HEK293 (cell line): ENCODE measurements at regions not wholly inside any gene's neighbourhood (a gene's known extent, or its start where the extent isn't known, plus 50 kb on each side); places are given as distances from the start of the nearest gene placed in this dataset.

Source experiments
- CTCF ChIA-PET: fragments of 350-600 bp; formaldehyde crosslinking; extraction: SDS; loops from one replicate; lab custom pipeline; 2021; ENCODE audit warnings: antibody characterized with exemption; lab: Yijun Ruan, JAX
- POLR2A ChIA-PET: fragments of 300-600 bp; formaldehyde crosslinking; extraction: SDS; loops from one replicate; lab custom pipeline; 2020; ENCODE audit warnings: antibody characterized with exemption, inconsistent platforms; lab: Yijun Ruan, JAX
- H3K27ac ChIP-seq: fragments of 200-500 bp; sonication (Bioruptor generic); 2 replicates; pipeline ENCODE4 v1.5.1; 2014; ENCODE audit warnings: low read depth, low read length, control low read depth, inconsistent platforms; ENCODE audit errors: extremely low read depth
- H3K36me3 ChIP-seq, 2 experiments: fragments of 200-500 bp in 1 of 2; sonication (Bioruptor generic) in 1 of 2; 1 replicate in 1 of 2; 2 replicates in 1 of 2; pipeline ENCODE4 v1.5.1; 2014 to 2017; ENCODE audit warnings: inconsistent platforms in 2 of 2, low read length in 2 of 2; ENCODE audit not compliant: control insufficient read depth in 2 of 2, insufficient read depth in 1 of 2
- H3K4me1 ChIP-seq: fragments of 200-500 bp; sonication (Bioruptor generic); 2 replicates; pipeline ENCODE4 v1.5.1; 2014; ENCODE audit warnings: mild to moderate bottlenecking, low read length, inconsistent platforms; ENCODE audit not compliant: control insufficient read depth, insufficient read depth
- H3K4me3 ChIP-seq: 2 replicates; pipeline ENCODE4 v1.5.1; 2011; ENCODE audit warnings: low read depth, mild to moderate bottlenecking, control low read depth, low read length, moderate library complexity
- H3K9me3 ChIP-seq: fragments of 200-500 bp; sonication (Bioruptor generic); 2 replicates; pipeline ENCODE4 v1.5.1; 2014; ENCODE audit warnings: low read depth, low read length, inconsistent platforms; ENCODE audit not compliant: control insufficient read depth, insufficient read depth
- BCL11B ChIP-seq: fragments of 450-650 bp; formaldehyde crosslinking; IDR thresholded peaks from 2 replicates; pipeline ENCODE4 v1.5.1; 2016; ENCODE audit warnings: low read depth, missing biosample characterization, missing genetic modification characterization
- EGR2 ChIP-seq: fragments of 450-650 bp; formaldehyde crosslinking; IDR thresholded peaks from 2 replicates; pipeline ENCODE4 v1.5.1; 2016; ENCODE audit warnings: low read depth, missing biosample characterization, missing genetic modification characterization
- FEZF1 ChIP-seq: fragments of 450-650 bp; formaldehyde crosslinking; IDR thresholded peaks from 2 replicates; pipeline ENCODE4 v1.5.1; 2016; ENCODE audit warnings: missing biosample characterization, missing genetic modification characterization
- GLI2 ChIP-seq: fragments of 450-650 bp; formaldehyde crosslinking; IDR thresholded peaks from 2 replicates; pipeline ENCODE4; 2017; ENCODE audit warnings: missing biosample characterization, missing genetic modification characterization, low read depth, borderline replicate concordance
- INSM2 ChIP-seq: fragments of 450-650 bp; formaldehyde crosslinking; IDR thresholded peaks from 2 replicates; pipeline ENCODE4 v1.5.1; 2016; ENCODE audit warnings: missing biosample characterization, missing genetic modification characterization
- SP3 ChIP-seq: fragments of 450-650 bp; formaldehyde crosslinking; IDR thresholded peaks from 2 replicates; pipeline ENCODE4 v1.5.1; 2016; ENCODE audit warnings: missing biosample characterization, missing genetic modification characterization
- ZBTB21 ChIP-seq: fragments of 450-650 bp; formaldehyde crosslinking; IDR thresholded peaks from 2 replicates; pipeline ENCODE4 v1.5.1; 2017; ENCODE audit warnings: missing biosample characterization, missing genetic modification characterization
- ZEB2 ChIP-seq: fragments of 450-650 bp; formaldehyde crosslinking; IDR thresholded peaks from 2 replicates; pipeline ENCODE4 v1.5.1; 2016; ENCODE audit warnings: missing biosample characterization, missing genetic modification characterization
- ZFHX2 ChIP-seq: fragments of 450-650 bp; formaldehyde crosslinking; conservative IDR thresholded peaks from 2 replicates; pipeline ENCODE4 v1.5.1; 2016; ENCODE audit warnings: missing biosample characterization, missing genetic modification characterization
- ZIC2 ChIP-seq: fragments of 450-650 bp; formaldehyde crosslinking; IDR thresholded peaks from 2 replicates; pipeline ENCODE4 v1.5.1; 2016; ENCODE audit warnings: missing biosample characterization, missing genetic modification characterization
- ZNF10 ChIP-seq: fragments of 450-650 bp; formaldehyde crosslinking; IDR thresholded peaks from 2 replicates; pipeline ENCODE4 v1.5.1; 2017; ENCODE audit warnings: missing biosample characterization, missing genetic modification characterization
- ZNF23 ChIP-seq: fragments of 450-650 bp; formaldehyde crosslinking; IDR thresholded peaks from 2 replicates; pipeline ENCODE4 v1.5.1; 2016; ENCODE audit warnings: missing biosample characterization, missing genetic modification characterization, borderline replicate concordance
- ZNF302 ChIP-seq: fragments of 450-650 bp; formaldehyde crosslinking; IDR thresholded peaks from 2 replicates; pipeline ENCODE4 v1.5.1; 2016; ENCODE audit warnings: missing biosample characterization, missing genetic modification characterization, low read depth
- ZNF416 ChIP-seq: fragments of 450-650 bp; formaldehyde crosslinking; IDR thresholded peaks from 2 replicates; pipeline ENCODE4 v1.5.1; 2016; ENCODE audit warnings: missing biosample characterization, missing genetic modification characterization
- ZNF433 ChIP-seq: fragments of 450-650 bp; formaldehyde crosslinking; IDR thresholded peaks from 2 replicates; pipeline ENCODE4 v1.5.1; 2016; ENCODE audit warnings: missing biosample characterization, missing genetic modification characterization, low read depth
- ZNF473 ChIP-seq: fragments of 450-650 bp; formaldehyde crosslinking; IDR thresholded peaks from 2 replicates; pipeline ENCODE4 v1.5.1; 2017; ENCODE audit warnings: missing biosample characterization, missing genetic modification characterization
- ZNF548 ChIP-seq: fragments of 450-650 bp; formaldehyde crosslinking; IDR thresholded peaks from 2 replicates; pipeline ENCODE4 v1.5.1; 2016; ENCODE audit warnings: missing biosample characterization, missing genetic modification characterization
- ZNF610 ChIP-seq: fragments of 450-650 bp; formaldehyde crosslinking; IDR thresholded peaks from 2 replicates; pipeline ENCODE4 v1.5.1; 2016; ENCODE audit warnings: missing biosample characterization, missing genetic modification characterization, borderline replicate concordance
- ZNF624 ChIP-seq: fragments of 450-650 bp; formaldehyde crosslinking; IDR thresholded peaks from 2 replicates; pipeline ENCODE4 v1.5.1; 2017; ENCODE audit warnings: missing biosample characterization, missing genetic modification characterization
- ZNF654 ChIP-seq: fragments of 450-650 bp; formaldehyde crosslinking; IDR thresholded peaks from 2 replicates; pipeline ENCODE4 v1.5.1; 2016; ENCODE audit warnings: low read depth, missing biosample characterization, missing genetic modification characterization
- ZNF660 ChIP-seq: fragments of 450-650 bp; IDR thresholded peaks from 2 replicates; pipeline ENCODE4 v1.5.1; 2018; ENCODE audit warnings: missing biosample characterization, mild to moderate bottlenecking, missing genetic modification characterization
- ZNF670 ChIP-seq: fragments of 450-650 bp; formaldehyde crosslinking; IDR thresholded peaks from 2 replicates; pipeline ENCODE4 v1.5.1; 2016; ENCODE audit warnings: missing biosample characterization, missing genetic modification characterization, low read depth
- ZNF768 ChIP-seq: fragments of 450-650 bp; formaldehyde crosslinking; IDR thresholded peaks from 2 replicates; pipeline ENCODE4 v1.5.1; 2018; ENCODE audit warnings: missing biosample characterization, mild to moderate bottlenecking, missing genetic modification characterization
- ZSCAN30 ChIP-seq: fragments of 450-650 bp; IDR thresholded peaks from 2 replicates; pipeline ENCODE4 v1.5.1; 2018; ENCODE audit warnings: missing biosample characterization, mild to moderate bottlenecking, missing genetic modification characterization, moderate library complexity
- TF ChIP-seq, protein P1 (sequence below): fragments of 450-650 bp; formaldehyde crosslinking; IDR thresholded peaks from 2 replicates; pipeline ENCODE4 v1.5.1; 2016; ENCODE audit warnings: missing biosample characterization, missing genetic modification characterization

- no peaks in the 10 kb centered on the region for H3K9me3 ChIP-seq
- ChIA-PET POLR2A (no interaction called here), CTCF (interaction anchor here (0.6 to 0.9 kb wide), 2 partner anchors 276 to 296 kb away, joined by 3 to 4 read pairs; no protein-coding TSS in a partner anchor)
These were observed 261.5 kb upstream of the TPM1 start for GRCh38 chr15:62781081-62781497.

GRCh38 chr15:62782071-62782841 is 260.3 kb upstream of the TPM1 start:
- TF ChIP-seq ZNF10 (tag by site-specific recombination) (no peak), GLI2 (no peak), BCL11B (tag by site-specific recombination) (no peak), ZSCAN30 (tag by site-specific recombination) (no peak), ZNF654 (peak; percentile 84), ZNF768 (no peak), INSM2 (tag by site-specific recombination) (no peak), ZNF660 (tag by site-specific recombination) (0 out of 2 replicates have a peak, but pooled peaks have one; percentile 30), ZIC2 (tag by site-specific recombination) (0 out of 2 replicates have a peak, but pooled peaks have one; percentile 22), ZFHX2 (no peak)
- TF ChIP-seq, protein P1, sequence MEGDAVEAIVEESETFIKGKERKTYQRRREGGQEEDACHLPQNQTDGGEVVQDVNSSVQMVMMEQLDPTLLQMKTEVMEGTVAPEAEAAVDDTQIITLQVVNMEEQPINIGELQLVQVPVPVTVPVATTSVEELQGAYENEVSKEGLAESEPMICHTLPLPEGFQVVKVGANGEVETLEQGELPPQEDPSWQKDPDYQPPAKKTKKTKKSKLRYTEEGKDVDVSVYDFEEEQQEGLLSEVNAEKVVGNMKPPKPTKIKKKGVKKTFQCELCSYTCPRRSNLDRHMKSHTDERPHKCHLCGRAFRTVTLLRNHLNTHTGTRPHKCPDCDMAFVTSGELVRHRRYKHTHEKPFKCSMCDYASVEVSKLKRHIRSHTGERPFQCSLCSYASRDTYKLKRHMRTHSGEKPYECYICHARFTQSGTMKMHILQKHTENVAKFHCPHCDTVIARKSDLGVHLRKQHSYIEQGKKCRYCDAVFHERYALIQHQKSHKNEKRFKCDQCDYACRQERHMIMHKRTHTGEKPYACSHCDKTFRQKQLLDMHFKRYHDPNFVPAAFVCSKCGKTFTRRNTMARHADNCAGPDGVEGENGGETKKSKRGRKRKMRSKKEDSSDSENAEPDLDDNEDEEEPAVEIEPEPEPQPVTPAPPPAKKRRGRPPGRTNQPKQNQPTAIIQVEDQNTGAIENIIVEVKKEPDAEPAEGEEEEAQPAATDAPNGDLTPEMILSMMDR (tag by site-specific recombination): peak; percentile 39; the same call in 1 of the 2 replicates
- Histone ChIP-seq H3K4me1 (no peaks in the 10 kb centered on the region), H3K9me3 (no peaks in the 10 kb centered on the region), H3K4me3 (no peak overlapping the region), H3K36me3 (no peaks in the 10 kb centered on the region), H3K27ac (no peak overlapping the region)
- ChIA-PET POLR2A (interaction anchor here (0.8 kb wide), 1 partner anchor 311 kb away, joined by 3 read pairs; no protein-coding TSS in a partner anchor), CTCF (interaction anchor here (0.5 to 4.4 kb wide), 22 partner anchors 9 to 827 kb away, joined by 3 to 35 read pairs (median 3); no protein-coding TSS in a partner anchor)

More at GRCh38 chr15:62781081-62781497, 261.5 kb upstream of the TPM1 start:
- Histone ChIP-seq H3K36me3 (no peaks in the 10 kb centered on the region), H3K4me3 (no peak overlapping the region), H3K4me1 (no peaks in the 10 kb centered on the region), H3K27ac (no peak overlapping the region)
- no peak for TF ChIP-seq ZNF23 (tag by site-specific recombination)
- no peak for TF ChIP-seq ZNF624
- TF ChIP-seq FEZF1 (tag by site-specific recombination): no peak

DNA sequence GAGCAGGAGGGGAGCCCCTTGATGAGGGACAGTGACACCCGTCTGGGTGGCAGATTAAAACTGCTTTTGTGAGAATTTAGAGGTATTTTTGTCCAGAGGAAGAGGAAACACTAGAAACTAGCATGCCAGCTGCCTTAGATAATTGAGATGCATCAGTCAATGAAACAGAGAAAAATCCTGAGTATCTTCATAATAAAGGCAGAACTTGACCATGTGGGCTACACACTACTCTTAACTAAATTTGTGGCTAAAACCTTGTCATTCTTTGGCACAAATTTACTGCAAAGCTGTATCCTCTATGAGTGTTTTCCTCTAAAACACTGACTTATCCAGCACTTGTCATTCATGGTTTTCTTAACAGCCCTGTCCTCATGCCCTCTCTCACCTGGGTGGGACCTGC is 259.7 kb upstream of the TPM1 start:
- CTCF ChIA-PET: interaction anchor here (0.6 to 4.4 kb wide), 13 partner anchors 9 to 311 kb away, joined by 3 to 35 read pairs (median 4); no protein-coding TSS in a partner anchor
- Histone ChIP-seq H3K4me3 (no peak overlapping the region), H3K4me1 (no peaks in the 10 kb centered on the region), H3K27ac (no peak overlapping the region), H3K36me3 (no peaks in the 10 kb centered on the region), H3K9me3 (no peaks in the 10 kb centered on the region)
- POLR2A ChIA-PET: interaction anchor here (0.8 kb wide), 1 partner anchor 310 kb away, joined by 3 read pairs; no protein-coding TSS in a partner anchor
- no peak for TF ChIP-seq ZNF416 (tag by site-specific recombination)
- no peak for TF ChIP-seq ZBTB21 (tag by site-specific recombination)
- no peak for TF ChIP-seq ZNF302 (tag by site-specific recombination)
- TF ChIP-seq, protein P1 (tag by site-specific recombination): no peak
- no peak for TF ChIP-seq ZNF548
- no peak for TF ChIP-seq SP3 (tag by site-specific recombination)
- no peak for TF ChIP-seq EGR2 (tag by site-specific recombination)
- no peak for TF ChIP-seq ZNF610 (tag by site-specific recombination)
- TF ChIP-seq ZNF473 (tag by site-specific recombination): no peak
- no peak for TF ChIP-seq ZNF670 (tag by site-specific recombination)
- no peak for TF ChIP-seq ZEB2 (tag by site-specific recombination)
- TF ChIP-seq ZNF433 (tag by site-specific recombination): no peak
